HG02981 (cell line): ENCODE measurements at regions not wholly inside any gene's neighbourhood (a gene's known extent, or its start where the extent isn't known, plus 50 kb on each side); places are given as distances from the start of the nearest gene placed in this dataset.

ENCODE experiments used
- ATAC-seq: cut with Tn5 transposase; IDR thresholded peaks from one replicate; pipeline ENCODE4 v1.9.1; 2021; ENCODE audit warnings: mild to moderate bottlenecking, moderate library complexity; ENCODE audit not compliant: unreplicated experiment

GRCh38 chr1:244974550-244974949 lies 110.2 kb upstream of the HNRNPU start:
- ATAC-seq, result no peak

DNA sequence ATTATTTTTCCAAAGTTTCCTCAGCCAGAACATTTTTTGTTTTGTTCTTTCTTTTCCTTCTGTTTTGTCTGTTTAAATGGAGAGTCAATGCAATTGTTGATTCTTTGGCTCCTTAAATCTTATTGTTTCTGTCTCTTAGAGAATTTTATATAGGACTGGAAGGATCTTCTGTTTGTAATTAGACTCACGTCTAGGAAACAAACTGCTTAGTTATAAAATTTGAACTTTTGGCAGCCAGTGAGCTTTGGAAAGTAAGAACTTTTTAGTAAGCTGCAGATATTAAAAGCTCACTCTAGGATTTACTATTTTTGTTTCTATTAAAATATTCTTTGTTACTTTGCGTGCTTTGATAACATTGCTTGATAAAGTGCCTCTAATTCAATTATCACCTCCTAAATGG lies 109.8 kb upstream of the HNRNPU start:
- no peak for ATAC-seq

GRCh38 chr1:244971552-244972216 lies 107.3 kb upstream of the HNRNPU start:
- ATAC-seq, result no peak

- peak; percentile 56 for ATAC-seq
These were observed 106.6 kb upstream of the HNRNPU start for GRCh38 chr1:244970744-244971551.

DNA sequence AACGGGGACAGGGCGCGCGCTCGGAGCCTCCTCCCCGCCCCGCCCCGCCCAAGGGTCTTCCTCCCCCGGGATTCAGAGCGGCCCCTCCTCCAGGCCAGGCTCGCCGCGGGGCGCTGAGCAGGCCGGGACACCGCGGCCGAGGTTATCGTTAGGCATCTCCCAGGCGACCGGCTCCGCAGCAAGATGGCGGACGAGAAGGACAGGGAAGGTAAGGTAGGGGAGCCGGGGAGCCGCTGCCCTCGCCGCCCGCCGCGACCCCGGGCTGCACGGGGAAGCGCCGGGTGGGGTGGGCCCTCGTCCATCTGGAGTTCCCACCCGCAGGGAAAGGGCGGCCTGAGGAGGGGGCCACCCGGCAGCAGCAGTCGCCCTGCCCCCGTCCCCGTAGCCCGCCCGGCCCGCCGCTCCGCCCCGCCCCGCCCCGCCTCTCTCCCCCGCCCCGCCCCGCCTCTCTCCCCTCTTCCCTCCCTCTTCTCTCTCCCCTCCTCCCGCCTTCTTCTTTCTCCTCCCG lies 105.9 kb upstream of the HNRNPU start:
- ATAC-seq, result peak; percentile 52

DNA sequence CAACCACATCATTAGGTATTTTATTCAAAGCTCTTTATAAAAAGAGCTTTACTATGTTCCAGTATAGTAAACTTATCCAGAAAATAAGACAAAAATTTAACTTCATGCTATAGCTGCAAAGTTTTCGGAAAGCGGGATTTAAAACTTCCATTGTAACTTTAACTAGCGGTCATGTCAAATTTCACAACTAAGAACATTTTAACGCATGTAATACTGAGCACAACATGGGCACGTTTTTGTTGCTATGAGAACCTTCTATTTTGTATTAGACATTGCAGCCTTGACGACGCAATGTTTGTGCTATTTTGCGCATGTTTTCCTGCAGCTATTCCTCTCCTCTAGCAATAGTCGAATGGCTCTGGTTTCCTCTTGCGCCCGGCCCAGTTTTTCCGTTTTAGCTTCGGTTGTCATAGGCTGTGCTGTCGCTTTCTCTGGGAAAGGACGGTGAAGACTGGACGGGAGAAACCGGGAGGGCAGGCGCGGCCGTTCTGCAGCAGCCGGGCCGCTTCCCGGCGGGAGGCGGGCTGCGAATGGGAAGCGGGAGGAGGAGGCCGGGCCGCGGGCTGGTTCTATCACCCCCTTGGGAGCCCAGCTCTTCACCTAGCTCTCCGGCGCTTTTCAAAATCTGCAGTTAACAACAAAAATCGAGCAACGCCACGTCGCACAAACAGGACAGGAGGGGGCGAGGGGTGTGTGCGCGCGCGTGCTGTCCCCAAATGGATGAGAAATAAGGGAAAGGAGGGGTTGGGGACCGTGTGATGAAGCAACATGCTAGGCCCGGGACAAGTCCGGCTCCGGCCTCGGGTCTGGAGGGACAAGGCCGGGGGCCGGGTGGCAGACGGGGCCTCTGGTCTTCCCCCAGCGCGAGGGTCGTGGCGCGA lies 105.3 kb upstream of the HNRNPU start:
- peak; percentile 24 for ATAC-seq

DNA sequence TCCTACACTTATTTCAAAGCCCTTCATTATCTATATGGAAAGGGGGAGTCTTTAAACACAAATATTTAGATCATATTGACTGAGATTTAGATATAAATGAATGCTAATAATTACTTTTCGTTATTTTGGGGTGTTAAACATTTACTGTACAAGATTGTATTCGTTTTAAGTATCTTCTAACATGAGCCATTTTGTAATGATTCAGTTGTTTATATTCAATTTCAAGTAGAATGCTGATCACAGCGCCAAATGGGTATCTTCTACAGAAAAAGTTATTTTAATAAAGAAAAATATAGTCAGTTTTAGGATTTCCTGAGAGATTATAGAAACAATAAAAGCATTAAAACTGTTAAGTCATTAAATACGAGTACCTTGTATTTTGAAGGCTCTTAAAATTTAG lies 104.5 kb upstream of the HNRNPU start:
- no peak for ATAC-seq

GRCh38 chr1:244968471-244968871 lies 104.1 kb upstream of the HNRNPU start:
- ATAC-seq, result no peak

GRCh38 chr1:244967159-244967558 lies 102.8 kb upstream of the HNRNPU start:
- ATAC-seq, result no peak

- no peak for ATAC-seq
These were observed 101.1 kb upstream of the HNRNPU start for GRCh38 chr1:244965185-244966030.

GRCh38 chr1:244964112-244964971 lies 100.0 kb upstream of the HNRNPU start:
- ATAC-seq, result no peak

DNA sequence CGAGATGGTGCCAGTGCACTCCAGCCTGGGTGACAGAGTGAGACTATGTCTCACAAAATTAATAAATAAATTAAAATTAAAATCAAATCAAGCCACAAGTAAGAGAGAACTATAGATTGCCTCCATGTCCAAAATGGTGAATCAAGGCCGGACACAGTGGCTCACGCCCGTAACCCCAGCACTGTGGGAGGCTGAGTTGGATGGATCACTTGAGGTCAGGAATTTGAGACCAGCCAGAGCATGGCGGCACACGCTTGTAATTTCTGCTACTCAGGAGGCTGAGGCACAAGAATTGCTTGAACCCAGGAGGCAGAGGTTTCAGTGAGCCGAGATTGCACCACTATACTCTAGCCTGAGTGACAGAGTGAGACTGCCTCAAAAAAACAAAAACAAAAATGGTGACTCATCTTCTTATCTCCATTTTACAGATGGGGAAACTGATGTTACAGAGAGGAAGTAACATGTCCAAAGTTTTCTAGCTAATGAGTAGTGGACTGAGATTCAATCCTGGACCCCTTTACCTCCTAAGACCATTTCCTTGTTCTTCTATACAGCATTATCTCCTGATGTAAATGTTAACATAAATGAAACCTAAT lies 99.0 kb upstream of the HNRNPU start:
- ATAC-seq, result no peak

- no peak for ATAC-seq
These were observed 97.8 kb upstream of the HNRNPU start for GRCh38 chr1:244962130-244962529.

- no peak for ATAC-seq
These were observed 96.6 kb upstream of the HNRNPU start for GRCh38 chr1:244960904-244961303.

GRCh38 chr1:244958593-244958992 lies 94.2 kb upstream of the HNRNPU start:
- ATAC-seq, result no peak

DNA sequence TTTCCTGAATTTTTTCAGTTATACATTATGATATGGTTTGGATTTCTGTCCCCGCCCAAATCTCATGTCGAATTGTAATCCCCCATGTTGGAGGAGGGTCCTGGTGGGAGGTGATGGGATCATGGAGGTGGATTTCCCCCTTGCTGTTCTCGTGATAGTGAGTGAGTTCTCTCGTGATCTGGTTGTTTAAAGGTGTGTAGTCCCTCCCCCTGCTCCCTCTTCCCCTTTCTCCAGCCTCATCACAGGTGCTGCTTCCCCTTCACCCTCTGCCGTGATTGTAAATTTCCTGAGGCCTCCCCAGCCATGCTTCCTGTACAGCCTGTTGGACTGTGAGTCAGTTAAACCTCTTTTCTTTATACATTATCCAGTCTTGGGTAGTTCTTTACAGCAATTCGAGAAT lies 93.2 kb upstream of the HNRNPU start:
- ATAC-seq, result no peak

DNA sequence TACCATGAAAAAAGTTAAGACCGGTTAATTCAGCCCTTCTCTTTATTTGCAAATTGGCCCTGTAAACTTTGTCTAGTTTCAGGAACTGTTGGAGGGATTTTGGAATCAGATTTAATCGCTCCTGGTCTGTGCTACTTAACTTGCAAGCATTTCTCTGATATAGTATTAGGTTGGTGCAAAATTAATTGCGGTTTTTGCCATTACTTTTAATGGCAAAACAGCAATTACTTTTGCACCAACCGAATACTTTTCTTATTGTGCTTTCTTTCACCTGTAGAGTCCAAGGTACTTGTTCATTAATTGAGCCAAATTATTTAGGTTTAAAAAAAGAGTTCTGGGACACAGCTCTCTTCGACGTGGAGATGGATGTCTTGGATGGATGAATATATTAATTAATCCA lies 92.8 kb upstream of the HNRNPU start:
- no peak for ATAC-seq

GRCh38 chr1:244955661-244956060 lies 91.3 kb upstream of the HNRNPU start:
- ATAC-seq, result no peak

GRCh38 chr1:244954359-244954758 lies 90.0 kb upstream of the HNRNPU start:
- no peak for ATAC-seq
